Endothelial cell of umbilical vein (primary cell): ENCODE measurements at regions not wholly inside any gene's neighbourhood (a gene's known extent, or its start where the extent isn't known, plus 50 kb on each side); places are given as distances from the start of the nearest gene placed in this dataset.

Experiments used
- BruUV-seq: library from RNA; stranded (reverse); fragments of 400-500 nt; replicated peaks from 2 replicates; lab custom pipeline; 2021; lab: Mats Ljungman, UMichigan
- CTCF ChIA-PET: fragments of 300-600, 350-600 bp; sonication (Branson Sonifier 250); formaldehyde crosslinking; loops from one replicate; lab custom pipeline; 2021; ENCODE audit warnings: antibody characterized with exemption, inconsistent platforms; lab: Charles Lee
- POLR2A ChIA-PET: fragments of 300-600, 350-600 bp; sonication (Branson Sonifier 250); formaldehyde crosslinking; loops from one replicate; lab custom pipeline; 2021; ENCODE audit warnings: antibody characterized with exemption, inconsistent platforms; lab: Charles Lee
- DNase-seq: peaks from one replicate; pipeline ENCODE4 v3.0.0-alpha.2; 2011; ENCODE audit warnings: low read depth, low spot score
- FAIRE-seq: peaks from 2 replicates; lab custom pipeline; 2011; peaks lifted over from hg19 to GRCh38; lab: Jason Lieb, UNC
- H2AFZ ChIP-seq: 2 replicates; pipeline ENCODE4 v1.6.0; 2012; ENCODE audit warnings: low read depth, low read length, control low read depth, inconsistent platforms
- H3K27ac ChIP-seq: 2 replicates; pipeline ENCODE4 v1.5.1; 2011; ENCODE audit warnings: low read depth, mild to moderate bottlenecking, control low read depth, low read length, moderate library complexity; ENCODE audit not compliant: insufficient read depth
- H3K27me3 ChIP-seq, 2 experiments: 2 replicates each; pipeline versions ENCODE4 v1.6.0 to v1.6.1; 2011; ENCODE audit warnings: low read length in 2 of 2, mixed read lengths in 1 of 2; ENCODE audit not compliant: control insufficient read depth in 2 of 2, insufficient read depth in 2 of 2
- H3K36me3 ChIP-seq, 2 experiments: 2 replicates in 1 of 2; 3 replicates in 1 of 2; pipeline ENCODE4 v1.5.1; 2011; ENCODE audit warnings: low read length in 2 of 2, mild to moderate bottlenecking in 1 of 2, moderate library complexity in 1 of 2; ENCODE audit not compliant: control insufficient read depth in 2 of 2, insufficient read depth in 2 of 2; ENCODE audit errors: extremely low read depth in 1 of 2
- H3K4me1 ChIP-seq: 3 replicates; pipeline ENCODE4 v1.5.1; 2011; ENCODE audit warnings: mild to moderate bottlenecking, low read length; ENCODE audit not compliant: control insufficient read depth, insufficient read depth; ENCODE audit errors: extremely low read depth
- H3K4me2 ChIP-seq: 2 replicates; pipeline ENCODE4 v1.6.1; 2011; ENCODE audit warnings: low read length, control low read depth, mixed read lengths; ENCODE audit not compliant: insufficient read depth
- H3K4me3 ChIP-seq, 3 experiments: fragments of 200-600 bp in 1 of 3; sonication (generic), shearing (Covaris generic) in 1 of 3; replicated peaks in 1 of 3; 2 replicates each; pipeline ENCODE4 v1.5.1; 2011 to 2016; ENCODE audit warnings: control low read depth in 3 of 3, low read length in 3 of 3, mild to moderate bottlenecking in 2 of 3, inconsistent platforms in 1 of 3, low read depth in 1 of 3, moderate library complexity in 1 of 3; ENCODE audit not compliant: insufficient read depth in 1 of 3
- H3K79me2 ChIP-seq: 2 replicates; pipeline ENCODE4 v1.6.0; 2012; ENCODE audit warnings: low read length, inconsistent platforms; ENCODE audit not compliant: control insufficient read depth, insufficient read depth
- H3K9ac ChIP-seq: replicated peaks from 2 replicates; pipeline ENCODE3; 2011; ENCODE audit warnings: low read length, control low read depth; ENCODE audit not compliant: insufficient read depth; ENCODE audit errors: extremely low read depth
- H3K9me1 ChIP-seq: replicated peaks from 3 replicates; pipeline ENCODE4 v1.6.0; 2011; ENCODE audit warnings: mild to moderate bottlenecking, low read length; ENCODE audit not compliant: control insufficient read depth, insufficient read depth; ENCODE audit errors: extremely low read depth
- H3K9me3 ChIP-seq: replicated peaks from 2 replicates; pipeline ENCODE4 v1.5.1; 2012; ENCODE audit warnings: low read length, inconsistent platforms; ENCODE audit not compliant: control insufficient read depth, insufficient read depth
- H4K20me1 ChIP-seq: replicated peaks from 2 replicates; pipeline ENCODE3; 2011; ENCODE audit warnings: mild to moderate bottlenecking, low read length; ENCODE audit not compliant: control insufficient read depth, insufficient read depth; ENCODE audit errors: extremely low read depth
- CTCF ChIP-seq, 2 donors: IDR thresholded peaks; 1 replicate in 1 of 2; 2 replicates in 1 of 2; pipeline ENCODE4 v1.5.1; 2011; ENCODE audit warnings: low read length in 2 of 2, mild to moderate bottlenecking in 2 of 2, moderate library complexity in 2 of 2, control low read depth in 1 of 2, inconsistent platforms in 1 of 2, low read depth in 1 of 2; ENCODE audit not compliant: insufficient read depth in 1 of 2; ENCODE audit errors: extremely low read depth in 1 of 2
- EZH2 ChIP-seq: IDR thresholded peaks from 2 replicates; pipeline ENCODE4 v1.6.1; 2012; ENCODE audit warnings: borderline replicate concordance, low read depth, mild to moderate bottlenecking, moderate library complexity, low read length, inconsistent platforms; ENCODE audit not compliant: severe bottlenecking
- FOS ChIP-seq: IDR thresholded peaks from 2 replicates; pipeline ENCODE4 v1.6.1; 2011; ENCODE audit warnings: mild to moderate bottlenecking, low read length, moderate library complexity, borderline replicate concordance; ENCODE audit not compliant: insufficient read depth
- GATA2 ChIP-seq: IDR thresholded peaks from 2 replicates; pipeline ENCODE4 v1.7.0; 2011; ENCODE audit warnings: low read depth, mild to moderate bottlenecking, moderate library complexity, mixed read lengths, low read length; ENCODE audit not compliant: insufficient read length, insufficient read depth
- JUN ChIP-seq: IDR thresholded peaks from 2 replicates; pipeline ENCODE4 v1.6.1; 2011; ENCODE audit warnings: borderline replicate concordance, low read depth; ENCODE audit not compliant: insufficient read length, insufficient read depth
- MAX ChIP-seq: IDR thresholded peaks from 2 replicates; pipeline ENCODE4 v1.6.1; 2011; ENCODE audit not compliant: insufficient read depth, insufficient read length
- MYC ChIP-seq: IDR thresholded peaks from one replicate; pipeline ENCODE4 v1.6.1; 2011; ENCODE audit warnings: mild to moderate bottlenecking, low read depth, low read length
- POLR2A ChIP-seq: IDR thresholded peaks from 2 replicates; pipeline ENCODE4 v1.6.1; 2012; ENCODE audit warnings: low read depth, mild to moderate bottlenecking, control low read depth, low read length
- POLR2AphosphoS5 ChIP-seq: IDR thresholded peaks from 2 replicates; pipeline ENCODE4 v1.6.1; 2012; ENCODE audit warnings: low read depth, mild to moderate bottlenecking, control low read depth, low read length, moderate library complexity; ENCODE audit not compliant: insufficient read depth
- dilution Hi-C: fragments of 300-500 bp; cut with MboI; formaldehyde crosslinking; loops from one replicate; pipeline ENCODE4 v1.15.0; 2019; ENCODE audit warnings: low sequenced_read_pairs; ENCODE audit not compliant: extremely low pct_ligation_motif_present
- intact Hi-C: fragments of 100-400 bp; cut with micrococcal nuclease; formaldehyde crosslinking; loops from one replicate; pipeline ENCODE4 v1.10.0; 2022

- FAIRE-seq: no peak
- no peak overlapping the region for H2AFZ ChIP-seq
- DNase-seq: no peak
- H3K27me3 ChIP-seq: no peaks in the 10 kb centered on the region
- no peak overlapping the region for H3K27ac ChIP-seq
- no peaks in the 10 kb centered on the region for H3K9me3 ChIP-seq
- H3K4me1 ChIP-seq: peaks cover 20% of the 10 kb centered on the region
- H3K79me2 ChIP-seq: no peaks in the 10 kb centered on the region
- no peak overlapping the region for H3K4me2 ChIP-seq
- intact Hi-C loops (no loop called here), dilution Hi-C loops (no loop called here)
- no peak overlapping the region for H3K4me3 ChIP-seq
- TF ChIP-seq CTCF (IDR thresholded peaks at IDR 0.05; ENCODE audit: extremely low read depth in 1 of 2, insufficient read depth in 1 of 2, low read depth in 1 of 2, low read length in 2 of 2): no peak
- TF ChIP-seq POLR2AphosphoS5: no peak
- TF ChIP-seq MAX: no peak
- no peak for TF ChIP-seq JUN
- TF ChIP-seq POLR2A: no peak
- TF ChIP-seq GATA2: no peak
- TF ChIP-seq EZH2: no peak
- TF ChIP-seq FOS: no peak
- TF ChIP-seq MYC: no peak
- no peak overlapping the region for H3K9ac ChIP-seq
- CTCF ChIA-PET: no interaction called here
- H4K20me1 ChIP-seq: no peaks in the 10 kb centered on the region
- BruUV-seq: no TSS peak
- POLR2A ChIA-PET: no interaction called here
- no peaks in the 10 kb centered on the region for H3K36me3 ChIP-seq
- no peaks in the 10 kb centered on the region for H3K9me1 ChIP-seq
Measured at GRCh38 chr10:44755481-44755880, 155.7 kb upstream of the TMEM72 start.
